ENCODE measurements at regions not wholly inside any gene's neighbourhood (a gene's known extent, or its start where the extent isn't known, plus 50 kb on each side); places are given as distances from the start of the nearest gene placed in this dataset.

- peak; percentile 45 for TF ChIP-seq CTCF (conservative IDR thresholded peaks at IDR 0.05; ENCODE audit: low read depth, low read length)
- H3K4me3 ChIP-seq (ENCODE audit: low read depth, low read length) = no peak overlapping the region
- peak; percentile 57 for DNase-seq (ENCODE audit: low read depth)
Observed at GRCh38 chr10:28250782-28251181, 52.1 kb downstream of the MPP7 start.

GRCh38 chr10:28250358-28250757 is 52.5 kb downstream of the MPP7 start:
- no peak for DNase-seq (ENCODE audit: low read depth)
- H3K4me3 ChIP-seq (ENCODE audit: low read depth, low read length) = no peak overlapping the region
- TF ChIP-seq CTCF (conservative IDR thresholded peaks at IDR 0.05; ENCODE audit: low read depth, low read length) = no peak

- H3K4me3 ChIP-seq (ENCODE audit: low read depth, low read length) = no peak overlapping the region
- DNase-seq (ENCODE audit: low read depth) = no peak
- TF ChIP-seq CTCF (conservative IDR thresholded peaks at IDR 0.05; ENCODE audit: low read depth, low read length) = no peak
Observed at GRCh38 chr10:28249512-28249911, 53.4 kb downstream of the MPP7 start.

GRCh38 chr10:28248092-28248491 is 54.8 kb downstream of the MPP7 start:
- no peak for TF ChIP-seq CTCF (conservative IDR thresholded peaks at IDR 0.05; ENCODE audit: low read depth, low read length)
- no peak overlapping the region for H3K4me3 ChIP-seq (ENCODE audit: low read depth, low read length)
- DNase-seq (ENCODE audit: low read depth) = peak; percentile 46

GRCh38 chr10:28246023-28246422 is 56.8 kb downstream of the MPP7 start:
- no peak for TF ChIP-seq CTCF (conservative IDR thresholded peaks at IDR 0.05; ENCODE audit: low read depth, low read length)
- DNase-seq (ENCODE audit: low read depth) = no peak
- H3K4me3 ChIP-seq (ENCODE audit: low read depth, low read length) = no peak overlapping the region

- no peak overlapping the region for H3K4me3 ChIP-seq (ENCODE audit: low read depth, low read length)
- DNase-seq (ENCODE audit: low read depth) = no peak
- TF ChIP-seq CTCF (conservative IDR thresholded peaks at IDR 0.05; ENCODE audit: low read depth, low read length) = no peak
Observed at GRCh38 chr10:28243923-28244322, 58.9 kb downstream of the MPP7 start.

- DNase-seq (ENCODE audit: low read depth) = no peak
Observed at GRCh38 chr10:28242555-28243204, 60.2 kb downstream of the MPP7 start.

More at GRCh38 chr10:28242555-28243204, 60.2 kb downstream of the MPP7 start:
- no peak for TF ChIP-seq CTCF (conservative IDR thresholded peaks at IDR 0.05; ENCODE audit: low read depth, low read length)
- no peak overlapping the region for H3K4me3 ChIP-seq (ENCODE audit: low read depth, low read length)

Data from choroid plexus epithelial cell (primary cell).